IMR-90 (cell line): ENCODE measurements at regions not wholly inside any gene's neighbourhood (a gene's known extent, or its start where the extent isn't known, plus 50 kb on each side); places are given as distances from the start of the nearest gene placed in this dataset.

ENCODE experiments used
- ATAC-seq: fragments of 200-7000 bp; cut with Tn5 transposase; 2 replicates; pipeline ENCODE4 v1.9.1; 2020; ENCODE audit warnings: low read depth, mild to moderate bottlenecking, moderate library complexity
- BruUV-seq: library from RNA; stranded (reverse); fragments of 400-500 nt; replicated peaks from 2 replicates; lab custom pipeline; 2021; lab: Mats Ljungman, UMichigan
- CTCF ChIA-PET: fragments of 300-600 bp; formaldehyde crosslinking; extraction: SDS; loops from one replicate; lab custom pipeline; 2021; ENCODE audit warnings: antibody characterized with exemption; lab: Yijun Ruan, JAX
- POLR2A ChIA-PET: fragments of 300-600 bp; sonication (Branson Sonifier 250); formaldehyde crosslinking; loops from one replicate; lab custom pipeline; 2022; ENCODE audit warnings: antibody characterized with exemption; ENCODE audit not compliant: unreplicated experiment; lab: Charles Lee
- DNase-seq: peaks from one replicate; pipeline ENCODE4 v3.0.0; 2013
- H2AFZ ChIP-seq: replicated peaks from 2 replicates; pipeline ENCODE3; 2013; ENCODE audit warnings: low read length, mild to moderate bottlenecking; ENCODE audit not compliant: poor library complexity
- H2AK5ac ChIP-seq: 2 replicates; pipeline ENCODE4 v1.6.1; 2013; ENCODE audit warnings: low read depth, low read length, inconsistent platforms
- H2AK9ac ChIP-seq: replicated peaks from 2 replicates; pipeline ENCODE3; 2013; ENCODE audit warnings: mild to moderate bottlenecking, low read depth, low read length, moderate library complexity; ENCODE audit not compliant: poor library complexity
- H2BK120ac ChIP-seq: 2 replicates; pipeline ENCODE4 v1.6.1; 2013; ENCODE audit warnings: low read depth, low read length, inconsistent platforms
- H2BK15ac ChIP-seq: 3 replicates; pipeline ENCODE4 v1.6.1; 2013; ENCODE audit warnings: low read depth, low read length, inconsistent platforms
- H2BK20ac ChIP-seq: 2 replicates; pipeline ENCODE4 v1.6.1; 2013; ENCODE audit warnings: low read depth, mild to moderate bottlenecking, inconsistent platforms, low read length, moderate library complexity
- H2BK5ac ChIP-seq: 2 replicates; pipeline ENCODE4 v1.6.1; 2013; ENCODE audit warnings: mild to moderate bottlenecking, low read depth, low read length, inconsistent platforms; ENCODE audit not compliant: poor library complexity, severe bottlenecking
- H3K14ac ChIP-seq: replicated peaks from 2 replicates; pipeline ENCODE4 v1.6.1; 2013; ENCODE audit warnings: low read depth, low read length, inconsistent platforms
- H3K18ac ChIP-seq: 2 replicates; pipeline ENCODE4 v1.6.1; 2013; ENCODE audit warnings: low read depth, low read length, control low read depth
- H3K23ac ChIP-seq: 2 replicates; pipeline ENCODE4 v1.6.1; 2013; ENCODE audit warnings: low read depth, low read length, inconsistent platforms
- H3K27ac ChIP-seq: 2 replicates; pipeline ENCODE4 v1.5.1; 2013; ENCODE audit warnings: mild to moderate bottlenecking, control low read depth, low read length; ENCODE audit not compliant: insufficient read depth
- H3K27me3 ChIP-seq: 2 replicates; pipeline ENCODE4 v1.6.1; 2013; ENCODE audit warnings: low read length; ENCODE audit not compliant: control insufficient read depth, insufficient read depth
- H3K36me3 ChIP-seq: 2 replicates; pipeline ENCODE4 v1.6.1; 2013; ENCODE audit warnings: low read length, mixed read lengths; ENCODE audit not compliant: control insufficient read depth, insufficient read depth
- H3K4ac ChIP-seq: 2 replicates; pipeline ENCODE4 v1.6.1; 2013; ENCODE audit warnings: low read depth, low read length, inconsistent platforms
- H3K4me1 ChIP-seq: 2 replicates; pipeline ENCODE4 v1.6.1; 2013; ENCODE audit warnings: low read length, mixed read lengths; ENCODE audit not compliant: control insufficient read depth, insufficient read depth
- H3K4me2 ChIP-seq: 2 replicates; pipeline ENCODE4 v1.6.1; 2013; ENCODE audit warnings: low read depth, mild to moderate bottlenecking, control low read depth, low read length, moderate library complexity
- H3K4me3 ChIP-seq: 2 replicates; pipeline ENCODE4 v1.5.1; 2013; ENCODE audit warnings: low read depth, mild to moderate bottlenecking, control low read depth, low read length, moderate library complexity; ENCODE audit not compliant: insufficient read depth
- H3K56ac ChIP-seq: 2 replicates; pipeline ENCODE4 v1.6.1; 2013; ENCODE audit warnings: low read length, inconsistent platforms; ENCODE audit not compliant: insufficient read depth; ENCODE audit errors: extremely low read depth
- H3K79me1 ChIP-seq, 2 experiments: 2 replicates each; pipeline ENCODE4 v1.6.1; 2013; ENCODE audit warnings: low read length in 2 of 2, inconsistent platforms in 1 of 2, low read depth in 1 of 2
- H3K9ac ChIP-seq: 2 replicates; pipeline ENCODE4 v1.6.1; 2013; ENCODE audit warnings: low read depth, low read length, control low read depth
- H3K9me1 ChIP-seq: 2 replicates; pipeline ENCODE4 v1.6.1; 2013; ENCODE audit warnings: low read length, inconsistent platforms; ENCODE audit not compliant: insufficient read depth
- H3K9me3 ChIP-seq: 2 replicates; pipeline ENCODE4 v1.6.1; 2013; ENCODE audit warnings: low read length; ENCODE audit not compliant: control insufficient read depth, insufficient read depth
- H4K20me1 ChIP-seq: 2 replicates; pipeline ENCODE4 v1.6.1; 2013; ENCODE audit warnings: low read length, inconsistent platforms; ENCODE audit not compliant: insufficient read depth
- H4K5ac ChIP-seq: 2 replicates; pipeline ENCODE4 v1.6.1; 2013; ENCODE audit warnings: mild to moderate bottlenecking, low read depth, low read length, control low read depth
- H4K8ac ChIP-seq, 2 experiments: 2 replicates each; pipeline ENCODE4 v1.6.1; 2013; ENCODE audit warnings: low read depth in 2 of 2, low read length in 2 of 2, control low read depth in 1 of 2, inconsistent platforms in 1 of 2
- H4K91ac ChIP-seq: 2 replicates; pipeline ENCODE4 v1.6.1; 2013; ENCODE audit warnings: low read depth, low read length, inconsistent platforms; ENCODE audit not compliant: insufficient read depth
- BHLHE40 ChIP-seq: fragments of 150-350 bp; IDR thresholded peaks from 2 replicates; pipeline ENCODE4 v1.6.1; 2016; ENCODE audit warnings: mild to moderate bottlenecking, low read depth, low read length
- CEBPB ChIP-seq: IDR thresholded peaks from 2 replicates; pipeline ENCODE4 v1.6.1; 2012; ENCODE audit warnings: low read depth, low read length, improper control_type of control experiment
- CHD1 ChIP-seq: IDR thresholded peaks from 2 replicates; pipeline ENCODE4 v1.6.1; 2012; ENCODE audit warnings: low read depth, low read length, improper control_type of control experiment
- FOS ChIP-seq: fragments of 150-350 bp; IDR thresholded peaks from 2 replicates; pipeline ENCODE4 v1.6.1; 2016; ENCODE audit warnings: low read depth, low read length
- MAFK ChIP-seq: IDR thresholded peaks from 2 replicates; pipeline ENCODE4 v1.6.1; 2012; ENCODE audit warnings: low read depth, low read length, improper control_type of control experiment
- MAZ ChIP-seq: IDR thresholded peaks from 2 replicates; pipeline ENCODE4 v1.6.1; 2012; ENCODE audit warnings: low read depth, mild to moderate bottlenecking, low read length, improper control_type of control experiment, moderate library complexity, borderline replicate concordance
- MXI1 ChIP-seq: IDR thresholded peaks from 2 replicates; pipeline ENCODE4 v1.6.1; 2012; ENCODE audit warnings: low read depth, mild to moderate bottlenecking, low read length, moderate library complexity, borderline replicate concordance
- NFE2L2 ChIP-seq: fragments of 150-350 bp; IDR thresholded peaks from 2 replicates; pipeline ENCODE4 v1.6.1; 2016; ENCODE audit warnings: low read depth, mild to moderate bottlenecking, low read length
- POLR2A ChIP-seq: IDR thresholded peaks from 2 replicates; pipeline ENCODE4 v1.6.1; 2012; ENCODE audit warnings: mild to moderate bottlenecking, low read depth, low read length
- RAD21 ChIP-seq: IDR thresholded peaks from 2 replicates; pipeline ENCODE4 v1.6.1; 2012; ENCODE audit warnings: low read length, improper control_type of control experiment
- RCOR1 ChIP-seq: IDR thresholded peaks from 2 replicates; pipeline ENCODE4 v1.6.1; 2012; ENCODE audit warnings: mild to moderate bottlenecking, low read length, improper control_type of control experiment; ENCODE audit not compliant: insufficient replicate concordance
- RFX5 ChIP-seq: IDR thresholded peaks from 2 replicates; pipeline ENCODE4 v1.8.0; 2012; ENCODE audit warnings: low read depth, mild to moderate bottlenecking, low read length, moderate library complexity
- SMC3 ChIP-seq: fragments of 150-350 bp; IDR thresholded peaks from 2 replicates; pipeline ENCODE4 v1.6.1; 2016; ENCODE audit warnings: low read depth, mild to moderate bottlenecking, antibody characterized with exemption, low read length, moderate library complexity
- dilution Hi-C: fragments of 300-500 bp; cut with HindIII; formaldehyde crosslinking; loops from one replicate; pipeline ENCODE4 v1.14.3; 2018; ENCODE audit warnings: low sequenced_read_pairs; ENCODE audit not compliant: unreplicated experiment
- in situ Hi-C: fragments of 300-500 bp; cut with MboI; formaldehyde crosslinking; loops from 3 replicates; pipeline ENCODE4 v1.14.3; 2019; ENCODE audit warnings: low sequenced_read_pairs, inconsistent platforms, mixed read lengths
- intact Hi-C: fragments of 100-400 bp; cut with micrococcal nuclease; formaldehyde crosslinking; loops from 2 replicates; pipeline ENCODE4 v1.10.0; 2022
- TF ChIP-seq, protein P1 (sequence below): fragments of 150-350 bp; IDR thresholded peaks from 2 replicates; pipeline ENCODE4 v1.6.1; 2017; ENCODE audit warnings: mild to moderate bottlenecking, antibody characterized with exemption, low read length, low read depth
- TF ChIP-seq, protein P2 (sequence below): fragments of 150-350 bp; IDR thresholded peaks from 2 replicates; pipeline ENCODE4 v1.6.1; 2016; ENCODE audit warnings: low read depth, mild to moderate bottlenecking, low read length, moderate library complexity, borderline replicate concordance
- TF ChIP-seq, protein P3 (sequence below): conservative IDR thresholded peaks from 2 replicates; pipeline ENCODE4 v1.5.1; 2012; ENCODE audit warnings: mild to moderate bottlenecking, low read depth, low read length, improper control_type of control experiment

DNA sequence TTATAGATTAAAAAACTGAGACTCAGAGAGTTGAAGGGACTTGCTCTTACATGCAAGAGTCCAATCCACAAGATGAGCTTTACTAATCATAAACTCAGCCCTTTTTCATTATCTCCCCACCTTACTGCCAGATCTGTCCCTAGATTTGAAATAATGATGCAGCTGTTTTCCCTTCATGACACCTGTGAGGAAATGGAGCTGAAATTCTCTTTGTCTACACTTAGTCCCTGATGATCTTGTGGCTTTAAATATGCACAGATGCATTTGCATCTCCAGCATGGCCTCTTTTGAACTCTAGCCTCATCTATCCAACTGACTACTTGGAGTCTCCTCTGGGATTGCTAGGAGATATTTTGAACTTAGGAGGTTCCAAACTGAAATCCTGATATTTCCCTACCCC lies 188.9 kb upstream of the AFF2 start:
- BruUV-seq = no TSS peak
- ChIA-PET POLR2A (no interaction called here), CTCF (no interaction called here)
- in situ Hi-C loops = no loop called here
- no peak overlapping the region for H3K14ac ChIP-seq
- no peak overlapping the region for H2AK5ac ChIP-seq
- H3K56ac ChIP-seq = no peak overlapping the region
- no peak overlapping the region for H3K4me2 ChIP-seq
- H3K9me3 ChIP-seq = peaks cover 5% of the 10 kb centered on the region; the same call in 1 of the 2 replicates
- H3K27me3 ChIP-seq = no peaks in the 10 kb centered on the region
- H2BK120ac ChIP-seq = no peak overlapping the region
- H3K4me3 ChIP-seq = no peak overlapping the region
- no peak overlapping the region for H3K27ac ChIP-seq
- no peak for DNase-seq
- H2AFZ ChIP-seq = no peak overlapping the region
- no peak overlapping the region for H3K4ac ChIP-seq
- no peak overlapping the region for H3K9ac ChIP-seq
- dilution Hi-C loops = no loop called here
- no peaks in the 10 kb centered on the region for H4K20me1 ChIP-seq
- H4K8ac ChIP-seq = no peak overlapping the region
- H2BK20ac ChIP-seq = no peak overlapping the region
- intact Hi-C loops = no loop called here
- no peak for ATAC-seq
- no peak overlapping the region for H2BK5ac ChIP-seq
- H3K18ac ChIP-seq = no peak overlapping the region
- no peaks in the 10 kb centered on the region for H3K36me3 ChIP-seq
- H2BK15ac ChIP-seq = no peak overlapping the region
- H3K79me1 ChIP-seq = no peaks in the 10 kb centered on the region
- no peaks in the 10 kb centered on the region for H3K9me1 ChIP-seq
- H2AK9ac ChIP-seq = no peak overlapping the region
- no peaks in the 10 kb centered on the region for H3K4me1 ChIP-seq
- no peak overlapping the region for H3K23ac ChIP-seq
- no peak overlapping the region for H4K5ac ChIP-seq
- no peak overlapping the region for H4K91ac ChIP-seq
- TF ChIP-seq MXI1 (no peak), NFE2L2 (no peak), RCOR1 (no peak), CEBPB (no peak), BHLHE40 (no peak), CHD1 (no peak), RAD21 (no peak), POLR2A (no peak), MAZ (no peak), MAFK (no peak), RFX5 (no peak), FOS (no peak), SMC3 (no peak)
- TF ChIP-seq, protein P1, sequence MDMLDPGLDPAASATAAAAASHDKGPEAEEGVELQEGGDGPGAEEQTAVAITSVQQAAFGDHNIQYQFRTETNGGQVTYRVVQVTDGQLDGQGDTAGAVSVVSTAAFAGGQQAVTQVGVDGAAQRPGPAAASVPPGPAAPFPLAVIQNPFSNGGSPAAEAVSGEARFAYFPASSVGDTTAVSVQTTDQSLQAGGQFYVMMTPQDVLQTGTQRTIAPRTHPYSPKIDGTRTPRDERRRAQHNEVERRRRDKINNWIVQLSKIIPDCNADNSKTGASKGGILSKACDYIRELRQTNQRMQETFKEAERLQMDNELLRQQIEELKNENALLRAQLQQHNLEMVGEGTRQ = no peak
- TF ChIP-seq, protein P2, sequence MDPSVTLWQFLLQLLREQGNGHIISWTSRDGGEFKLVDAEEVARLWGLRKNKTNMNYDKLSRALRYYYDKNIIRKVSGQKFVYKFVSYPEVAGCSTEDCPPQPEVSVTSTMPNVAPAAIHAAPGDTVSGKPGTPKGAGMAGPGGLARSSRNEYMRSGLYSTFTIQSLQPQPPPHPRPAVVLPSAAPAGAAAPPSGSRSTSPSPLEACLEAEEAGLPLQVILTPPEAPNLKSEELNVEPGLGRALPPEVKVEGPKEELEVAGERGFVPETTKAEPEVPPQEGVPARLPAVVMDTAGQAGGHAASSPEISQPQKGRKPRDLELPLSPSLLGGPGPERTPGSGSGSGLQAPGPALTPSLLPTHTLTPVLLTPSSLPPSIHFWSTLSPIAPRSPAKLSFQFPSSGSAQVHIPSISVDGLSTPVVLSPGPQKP = no peak
- TF ChIP-seq, protein P3, sequence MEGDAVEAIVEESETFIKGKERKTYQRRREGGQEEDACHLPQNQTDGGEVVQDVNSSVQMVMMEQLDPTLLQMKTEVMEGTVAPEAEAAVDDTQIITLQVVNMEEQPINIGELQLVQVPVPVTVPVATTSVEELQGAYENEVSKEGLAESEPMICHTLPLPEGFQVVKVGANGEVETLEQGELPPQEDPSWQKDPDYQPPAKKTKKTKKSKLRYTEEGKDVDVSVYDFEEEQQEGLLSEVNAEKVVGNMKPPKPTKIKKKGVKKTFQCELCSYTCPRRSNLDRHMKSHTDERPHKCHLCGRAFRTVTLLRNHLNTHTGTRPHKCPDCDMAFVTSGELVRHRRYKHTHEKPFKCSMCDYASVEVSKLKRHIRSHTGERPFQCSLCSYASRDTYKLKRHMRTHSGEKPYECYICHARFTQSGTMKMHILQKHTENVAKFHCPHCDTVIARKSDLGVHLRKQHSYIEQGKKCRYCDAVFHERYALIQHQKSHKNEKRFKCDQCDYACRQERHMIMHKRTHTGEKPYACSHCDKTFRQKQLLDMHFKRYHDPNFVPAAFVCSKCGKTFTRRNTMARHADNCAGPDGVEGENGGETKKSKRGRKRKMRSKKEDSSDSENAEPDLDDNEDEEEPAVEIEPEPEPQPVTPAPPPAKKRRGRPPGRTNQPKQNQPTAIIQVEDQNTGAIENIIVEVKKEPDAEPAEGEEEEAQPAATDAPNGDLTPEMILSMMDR = no peak
